Endometrial microvascular endothelial cells (primary cell): ENCODE measurements at regions not wholly inside any gene's neighbourhood (a gene's known extent, or its start where the extent isn't known, plus 50 kb on each side); places are given as distances from the start of the nearest gene placed in this dataset.

ENCODE experiments used
- in situ Hi-C: cut with HindIII; loops from 2 replicates; pipeline ENCODE4 v1.10.0; 2017; ENCODE audit warnings: low sequenced_read_pairs, low pct_unique_long_range_greater_than_20kb; ENCODE audit errors: inconsistent ontology term

GRCh38 chr10:78955206-78955605 lies 113.6 kb upstream of the ZMIZ1 start:
- in situ Hi-C loops, result loop anchor here (25.0 kb wide), 1 partner anchor 107 kb away; the partner anchor contains the start of gene ZMIZ1

GRCh38 chr10:78956391-78956790 lies 112.4 kb upstream of the ZMIZ1 start:
- in situ Hi-C loops, result loop anchor here (25.0 kb wide), 1 partner anchor 106 kb away; the partner anchor contains the start of gene ZMIZ1

- in situ Hi-C loops, result loop anchor here (25.0 kb wide), 1 partner anchor 105 kb away; the partner anchor contains the start of gene ZMIZ1
Measured at GRCh38 chr10:78957471-78958039, 111.2 kb upstream of the ZMIZ1 start.

- in situ Hi-C loops, result loop anchor here (25.0 kb wide), 1 partner anchor 103 kb away; the partner anchor contains the start of gene ZMIZ1
Measured at GRCh38 chr10:78959217-78959923, 109.4 kb upstream of the ZMIZ1 start.

- in situ Hi-C loops, result loop anchor here (25.0 kb wide), 1 partner anchor 102 kb away; the partner anchor contains the start of gene ZMIZ1
Measured at GRCh38 chr10:78959924-78960285, 108.9 kb upstream of the ZMIZ1 start.

- in situ Hi-C loops, result loop anchor here (25.0 kb wide), 1 partner anchor 102 kb away; the partner anchor contains the start of gene ZMIZ1
Measured at GRCh38 chr10:78960316-78960800, 108.4 kb upstream of the ZMIZ1 start.

- in situ Hi-C loops, result loop anchor here (25.0 kb wide), 1 partner anchor 101 kb away; the partner anchor contains the start of gene ZMIZ1
Measured at GRCh38 chr10:78961760-78962159, 107.0 kb upstream of the ZMIZ1 start.

GRCh38 chr10:78963074-78964034 lies 105.4 kb upstream of the ZMIZ1 start:
- in situ Hi-C loops, result loop anchor here (25.0 kb wide), 1 partner anchor 99 kb away; the partner anchor contains the start of gene ZMIZ1

- in situ Hi-C loops, result loop anchor here (25.0 kb wide), 1 partner anchor 98 kb away; the partner anchor contains the start of gene ZMIZ1
Measured at GRCh38 chr10:78964274-78964951, 104.4 kb upstream of the ZMIZ1 start.

- in situ Hi-C loops, result loop anchor here (25.0 kb wide), 1 partner anchor 97 kb away; the partner anchor contains the start of gene ZMIZ1
Measured at GRCh38 chr10:78964952-78965633, 103.7 kb upstream of the ZMIZ1 start.

GRCh38 chr10:78966182-78966787 lies 102.5 kb upstream of the ZMIZ1 start:
- in situ Hi-C loops, result loop anchor here (25.0 kb wide), 1 partner anchor 96 kb away; the partner anchor contains the start of gene ZMIZ1

- in situ Hi-C loops, result loop anchor here (25.0 kb wide), 1 partner anchor 95 kb away; the partner anchor contains the start of gene ZMIZ1
Measured at GRCh38 chr10:78966844-78967488, 101.8 kb upstream of the ZMIZ1 start.

- in situ Hi-C loops, result loop anchor here (25.0 kb wide), 1 partner anchor 94 kb away; the partner anchor contains the start of gene ZMIZ1
Measured at GRCh38 chr10:78968300-78968942, 100.3 kb upstream of the ZMIZ1 start.

GRCh38 chr10:78968943-78969342 lies 99.8 kb upstream of the ZMIZ1 start:
- in situ Hi-C loops, result loop anchor here (25.0 kb wide), 1 partner anchor 93 kb away; the partner anchor contains the start of gene ZMIZ1

- in situ Hi-C loops, result loop anchor here (25.0 kb wide), 1 partner anchor 93 kb away; the partner anchor contains the start of gene ZMIZ1
Measured at GRCh38 chr10:78969719-78970118, 99.0 kb upstream of the ZMIZ1 start.

- in situ Hi-C loops, result loop anchor here (25.0 kb wide), 1 partner anchor 92 kb away; the partner anchor contains the start of gene ZMIZ1
Measured at GRCh38 chr10:78970261-78970660, 98.5 kb upstream of the ZMIZ1 start.
